GM12865 (cell line): ENCODE measurements at regions not wholly inside any gene's neighbourhood (a gene's known extent, or its start where the extent isn't known, plus 50 kb on each side); places are given as distances from the start of the nearest gene placed in this dataset.

ENCODE experiments used
- DNase-seq: peaks from one replicate; pipeline ENCODE4 v3.0.0; 2010; ENCODE audit warnings: low read depth
- H3K4me3 ChIP-seq: 2 replicates; pipeline ENCODE4 v1.5.1; 2011; ENCODE audit warnings: mild to moderate bottlenecking, low read depth, low read length, control low read depth
- TF ChIP-seq, protein P1 (sequence below): IDR thresholded peaks from 2 replicates; pipeline ENCODE4 v1.5.1; 2011; ENCODE audit warnings: low read length, control low read depth, low read depth, inconsistent platforms; ENCODE audit not compliant: insufficient read depth; ENCODE audit errors: missing control alignments

GRCh38 chr14:53354336-53354735, 201.2 kb upstream of the DDHD1 start:
- TF ChIP-seq, protein P1, sequence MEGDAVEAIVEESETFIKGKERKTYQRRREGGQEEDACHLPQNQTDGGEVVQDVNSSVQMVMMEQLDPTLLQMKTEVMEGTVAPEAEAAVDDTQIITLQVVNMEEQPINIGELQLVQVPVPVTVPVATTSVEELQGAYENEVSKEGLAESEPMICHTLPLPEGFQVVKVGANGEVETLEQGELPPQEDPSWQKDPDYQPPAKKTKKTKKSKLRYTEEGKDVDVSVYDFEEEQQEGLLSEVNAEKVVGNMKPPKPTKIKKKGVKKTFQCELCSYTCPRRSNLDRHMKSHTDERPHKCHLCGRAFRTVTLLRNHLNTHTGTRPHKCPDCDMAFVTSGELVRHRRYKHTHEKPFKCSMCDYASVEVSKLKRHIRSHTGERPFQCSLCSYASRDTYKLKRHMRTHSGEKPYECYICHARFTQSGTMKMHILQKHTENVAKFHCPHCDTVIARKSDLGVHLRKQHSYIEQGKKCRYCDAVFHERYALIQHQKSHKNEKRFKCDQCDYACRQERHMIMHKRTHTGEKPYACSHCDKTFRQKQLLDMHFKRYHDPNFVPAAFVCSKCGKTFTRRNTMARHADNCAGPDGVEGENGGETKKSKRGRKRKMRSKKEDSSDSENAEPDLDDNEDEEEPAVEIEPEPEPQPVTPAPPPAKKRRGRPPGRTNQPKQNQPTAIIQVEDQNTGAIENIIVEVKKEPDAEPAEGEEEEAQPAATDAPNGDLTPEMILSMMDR: no peak
- DNase-seq: no peak

GRCh38 chr14:53350866-53351265, 197.7 kb upstream of the DDHD1 start:
- no peak overlapping the region for H3K4me3 ChIP-seq
- DNase-seq: no peak
- TF ChIP-seq, protein P1: no peak

More at GRCh38 chr14:53354336-53354735, 201.2 kb upstream of the DDHD1 start:
- no peak overlapping the region for H3K4me3 ChIP-seq

GRCh38 chr14:53350429-53350828, 197.3 kb upstream of the DDHD1 start:
- no peak overlapping the region for H3K4me3 ChIP-seq
- no peak for DNase-seq
- TF ChIP-seq, protein P1: no peak

- H3K4me3 ChIP-seq: no peak overlapping the region
- TF ChIP-seq, protein P1: no peak
- DNase-seq: no peak
Measured at GRCh38 chr14:53346988-53347387, 193.9 kb upstream of the DDHD1 start.

GRCh38 chr14:53341324-53341723, 188.2 kb upstream of the DDHD1 start:
- DNase-seq: no peak
- H3K4me3 ChIP-seq: no peak overlapping the region
- TF ChIP-seq, protein P1: no peak

GRCh38 chr14:53338192-53338591, 185.1 kb upstream of the DDHD1 start:
- H3K4me3 ChIP-seq: no peak overlapping the region
- TF ChIP-seq, protein P1: no peak
- DNase-seq: no peak

- DNase-seq: no peak
- TF ChIP-seq, protein P1: no peak
- H3K4me3 ChIP-seq: no peak overlapping the region
Measured at GRCh38 chr14:53336729-53337128, 183.6 kb upstream of the DDHD1 start.
